HepG2 (cell line): ENCODE measurements at regions not wholly inside any gene's neighbourhood (a gene's known extent, or its start where the extent isn't known, plus 50 kb on each side); places are given as distances from the start of the nearest gene placed in this dataset.

Experiments
- ATAC-seq: fragments of 200-7000 bp; cut with Tn5 transposase; 3 replicates; pipeline ENCODE4 v1.9.1; 2020; ENCODE audit warnings: mild to moderate bottlenecking, moderate library complexity
- BruUV-seq: library from RNA; stranded (reverse); fragments of 400-500 nt; replicated peaks from 2 replicates; lab custom pipeline; 2021; lab: Mats Ljungman, UMichigan
- CTCF ChIA-PET: fragments of 300-600 bp; formaldehyde crosslinking; extraction: SDS; loops from one replicate; lab custom pipeline; 2021; ENCODE audit warnings: low total read pairs, inconsistent platforms, low intra/inter-chr PET ratio; lab: Yijun Ruan, JAX
- POLR2A ChIA-PET: fragments of 350-600 bp; sonication (Branson Sonifier 250); formaldehyde crosslinking; loops from one replicate; lab custom pipeline; 2020; ENCODE audit warnings: antibody characterized with exemption, inconsistent platforms; lab: Yijun Ruan, JAX
- DNase-seq: peaks from one replicate; pipeline ENCODE4 v3.0.0-alpha.2; 2015; ENCODE audit warnings: low spot score
- FAIRE-seq: peaks from 3 replicates; lab custom pipeline; 2011; peaks lifted over from hg19 to GRCh38; lab: Jason Lieb, UNC
- H2AFZ ChIP-seq: one replicate; pipeline ENCODE4 v1.6.1; 2011; ENCODE audit warnings: low read length, inconsistent platforms
- H3K27ac ChIP-seq: fragments of 300-600 bp; 3 replicates; pipeline ENCODE4 v1.8.0; 2011; ENCODE audit warnings: mixed run types, mild to moderate bottlenecking, mixed read lengths, low read length, inconsistent platforms; ENCODE audit not compliant: insufficient read depth; ENCODE audit errors: extremely low read length
- H3K27me3 ChIP-seq, 2 experiments: fragments of 200-600 bp in 1 of 2; 2 replicates in 1 of 2; 3 replicates in 1 of 2; pipeline versions ENCODE4 v1.6.0 to v1.8.0; 2011; ENCODE audit warnings: low read length in 2 of 2, mild to moderate bottlenecking in 2 of 2, moderate library complexity in 2 of 2, inconsistent platforms in 1 of 2; ENCODE audit not compliant: insufficient read depth in 2 of 2, control insufficient read depth in 1 of 2
- H3K36me3 ChIP-seq, 2 experiments: fragments of 200-600 bp in 1 of 2; replicated peaks in 1 of 2; 2 replicates in 1 of 2; 3 replicates in 1 of 2; pipeline versions ENCODE4 v1.5.1 to v1.8.0; 2011; ENCODE audit warnings: low read length in 2 of 2, inconsistent platforms in 1 of 2; ENCODE audit not compliant: insufficient read depth in 2 of 2, control insufficient read depth in 1 of 2
- H3K4me1 ChIP-seq: 2 replicates; pipeline ENCODE4 v1.5.1; 2012; ENCODE audit warnings: low read length, inconsistent platforms; ENCODE audit not compliant: insufficient read depth
- H3K4me2 ChIP-seq: 2 replicates; pipeline ENCODE4 v1.6.0; 2011; ENCODE audit warnings: low read depth, low read length, inconsistent platforms
- H3K4me3 ChIP-seq, 3 experiments: fragments of 200-600 bp in 1 of 3; sonication (generic), shearing (Covaris generic) in 1 of 3; replicated peaks in 1 of 3; 2 replicates each; pipeline ENCODE4 v1.5.1; 2011 to 2016; ENCODE audit warnings: low read length in 3 of 3, inconsistent platforms in 2 of 3, low read depth in 2 of 3, mild to moderate bottlenecking in 2 of 3, control low read depth in 1 of 3, mixed read lengths in 1 of 3; ENCODE audit not compliant: insufficient read depth in 1 of 3
- H3K79me2 ChIP-seq: one replicate; pipeline ENCODE4 v1.6.1; 2011; ENCODE audit warnings: low read length, inconsistent platforms; ENCODE audit not compliant: insufficient read depth
- H3K9ac ChIP-seq: 2 replicates; pipeline ENCODE4 v1.6.0; 2011; ENCODE audit warnings: mild to moderate bottlenecking, low read depth, low read length, inconsistent platforms; ENCODE audit not compliant: insufficient read depth
- H3K9me3 ChIP-seq: 2 replicates; pipeline ENCODE4 v1.5.1; 2012; ENCODE audit warnings: mild to moderate bottlenecking, low read length
- H4K20me1 ChIP-seq: 2 replicates; pipeline ENCODE4 v1.6.0; 2011; ENCODE audit warnings: inconsistent platforms, mild to moderate bottlenecking, low read length, moderate library complexity; ENCODE audit not compliant: insufficient read depth
- HIVEP1 ChIP-seq: sonication (generic); formaldehyde crosslinking; IDR thresholded peaks from 2 replicates; pipeline ENCODE4 v1.4.0; 2020; ENCODE audit warnings: mild to moderate bottlenecking, missing genetic modification reagents
- ZBTB37 ChIP-seq: sonication (generic); formaldehyde crosslinking; IDR thresholded peaks from 2 replicates; pipeline ENCODE4 v1.4.0; 2020; ENCODE audit warnings: mild to moderate bottlenecking, missing genetic modification reagents
- ZNF687 ChIP-seq: sonication (generic); formaldehyde crosslinking; IDR thresholded peaks from 2 replicates; pipeline ENCODE4 v1.5.1; 2020; ENCODE audit warnings: mild to moderate bottlenecking, missing genetic modification reagents, moderate library complexity
- WGBS: methylation state at CpG from one replicate; pipeline ENCODE4 v1.1.6; 2017; ENCODE audit warnings: low lambda C conversion rate; 5-methylcytosine and 5-hydroxymethylcytosine counted together
- in situ Hi-C: cut with HindIII; loops from 2 replicates; pipeline ENCODE4 v1.10.0; 2017; ENCODE audit warnings: low pct_unique_long_range_greater_than_20kb; ENCODE audit not compliant: extremely low pct_ligation_motif_present
- intact Hi-C: fragments of 100-400 bp; cut with micrococcal nuclease; formaldehyde crosslinking; loops from one replicate; pipeline ENCODE4 v1.10.0; 2022; ENCODE audit not compliant: unreplicated experiment

GRCh38 chr5:142248853-142249462 is 75.9 kb downstream of the SPRY4 start:
- Histone ChIP-seq H3K9ac (no peak overlapping the region), H3K27ac (no peak overlapping the region), H4K20me1 (no peaks in the 10 kb centered on the region), H3K4me2 (peak overlapping the region; percentile 46; the same call in 1 of the 2 replicates), H3K4me1 (peaks cover 34% of the 10 kb centered on the region), H3K79me2 (no peaks in the 10 kb centered on the region), H3K9me3 (no peaks in the 10 kb centered on the region), H3K36me3 (no peaks in the 10 kb centered on the region), H2AFZ (no peak overlapping the region), H3K27me3 (peaks cover 0 to 3% of the 10 kb centered on the region in 2 experiments; a peak in 2 of 5 replicates), H3K4me3 (peak overlapping the region in 1 of 3 experiments; percentile 27; a peak in 1 of 6 replicates)
- CTCF ChIA-PET: no interaction called here
- POLR2A ChIA-PET: no interaction called here
- TF ChIP-seq ZNF687 (CRISPR knock-in tag): peak; percentile 56; the same call in 1 of the 2 replicates
- no peak for TF ChIP-seq ZBTB37
- TF ChIP-seq HIVEP1 (CRISPR knock-in tag): 0 out of 2 replicates have a peak, but pooled peaks have one; percentile 24
- DNase-seq: no peak
- no peak for FAIRE-seq
- intact Hi-C loops (no loop called here), in situ Hi-C loops (no loop called here)
- BruUV-seq: no TSS peak
- WGBS: 69% methylated on average over 9 of the region's 14 CpGs
- peak; percentile 30; the same call in 1 of the 3 replicates for ATAC-seq
